PC-3 (cell line): ENCODE measurements at regions not wholly inside any gene's neighbourhood (a gene's known extent, or its start where the extent isn't known, plus 50 kb on each side); places are given as distances from the start of the nearest gene placed in this dataset.
"Not testable (repeated sequence)": the region's sequence is repeated elsewhere in the genome, so short reads cannot be mapped to it uniquely, and the experiment has no call there.

Experiments
- ATAC-seq: fragments of 200-7000 bp; cut with Tn5 transposase; 2 replicates; pipeline ENCODE4 v1.9.1; 2020; ENCODE audit warnings: mild to moderate bottlenecking, moderate library complexity
- BruUV-seq: library from RNA; stranded (reverse); fragments of 400-500 nt; replicated peaks from 2 replicates; lab custom pipeline; 2021; lab: Mats Ljungman, UMichigan
- CTCF ChIA-PET: fragments of 300-600 bp; sonication (Branson Sonifier 250); formaldehyde crosslinking; loops from one replicate; lab custom pipeline; 2022; ENCODE audit warnings: antibody characterized with exemption; lab: Charles Lee
- POLR2A ChIA-PET: fragments of 300-600 bp; sonication (Branson Sonifier 250); formaldehyde crosslinking; loops from one replicate; lab custom pipeline; 2022; ENCODE audit warnings: antibody characterized with exemption; ENCODE audit not compliant: unreplicated experiment; lab: Charles Lee
- DNase-seq: peaks from one replicate; pipeline ENCODE4 v3.0.0-alpha.2; 2015
- H2AFZ ChIP-seq: fragments of 300-600 bp; sonication (generic); 2 replicates; pipeline ENCODE4 v1.6.0; 2016; ENCODE audit warnings: antibody characterized with exemption, low read length
- H3F3A ChIP-seq: fragments of 300-600 bp; sonication (generic); one replicate; pipeline ENCODE4 v1.6.0; 2017; ENCODE audit warnings: antibody characterized with exemption, low read length, control low read depth, mild to moderate bottlenecking; ENCODE audit not compliant: unreplicated experiment
- H3K27ac ChIP-seq: fragments of 300-600 bp; sonication (generic); 2 replicates; pipeline ENCODE4 v1.5.1; 2016; ENCODE audit warnings: mild to moderate bottlenecking, low read length
- H3K27me3 ChIP-seq: fragments of 300-600 bp; sonication (generic); 2 replicates; pipeline ENCODE4 v1.6.1; 2016; ENCODE audit warnings: low read length, mixed read lengths
- H3K36me3 ChIP-seq: fragments of 300-600 bp; sonication (generic); 2 replicates; pipeline ENCODE4 v1.6.1; 2016; ENCODE audit warnings: low read depth, mixed run types, low read length, mixed read lengths
- H3K4me1 ChIP-seq: fragments of 300-600 bp; sonication (generic); 2 replicates; pipeline ENCODE4 v1.5.1; 2016; ENCODE audit warnings: low read length; ENCODE audit not compliant: insufficient read depth
- H3K4me2 ChIP-seq: fragments of 300-600 bp; sonication (generic); 2 replicates; pipeline ENCODE4 v1.6.0; 2016; ENCODE audit warnings: low read length
- H3K4me3 ChIP-seq: fragments of 300-600 bp; sonication (generic); 2 replicates; pipeline ENCODE4 v1.5.1; 2016; ENCODE audit warnings: mild to moderate bottlenecking, low read length, mixed read lengths
- H3K79me2 ChIP-seq: fragments of 300-600 bp; sonication (generic); 2 replicates; pipeline ENCODE4 v1.6.1; 2017; ENCODE audit warnings: low read length, mixed read lengths
- H3K9ac ChIP-seq: fragments of 300-600 bp; sonication (generic); 2 replicates; pipeline ENCODE4 v1.6.0; 2016; ENCODE audit warnings: mild to moderate bottlenecking, low read length
- H3K9me2 ChIP-seq: fragments of 300-600 bp; sonication (generic); replicated peaks from 2 replicates; pipeline ENCODE4 v1.6.1; 2016; ENCODE audit warnings: mixed run types, low read length, mixed read lengths
- H3K9me3 ChIP-seq: fragments of 300-600 bp; sonication (generic); 2 replicates; pipeline ENCODE4 v1.6.1; 2016; ENCODE audit warnings: low read length, mixed read lengths
- H4K20me1 ChIP-seq: fragments of 300-600 bp; sonication (generic); 2 replicates; pipeline ENCODE4 v1.6.1; 2016; ENCODE audit warnings: low read length, mixed read lengths
- CTCF ChIP-seq: fragments of 300-600 bp; sonication (generic); conservative IDR thresholded peaks from 2 replicates; pipeline ENCODE4 v1.5.1; 2017; ENCODE audit warnings: antibody characterized with exemption, low read depth, mild to moderate bottlenecking, low read length
- EZH2 ChIP-seq: fragments of 300-600 bp; sonication (generic); IDR thresholded peaks from one replicate; pipeline ENCODE4 v1.6.1; 2017; ENCODE audit warnings: antibody characterized with exemption, mild to moderate bottlenecking, low read length; ENCODE audit not compliant: unreplicated experiment
- EZH2phosphoT487 ChIP-seq: fragments of 300-600 bp; sonication (generic); IDR thresholded peaks from 2 replicates; pipeline ENCODE4 v1.6.1; 2018; ENCODE audit warnings: mild to moderate bottlenecking, antibody characterized with exemption, low read length, borderline replicate concordance
- intact Hi-C: fragments of 100-400 bp; cut with micrococcal nuclease; formaldehyde crosslinking; loops from 2 replicates; pipeline ENCODE4 v1.9.0; 2023

DNA sequence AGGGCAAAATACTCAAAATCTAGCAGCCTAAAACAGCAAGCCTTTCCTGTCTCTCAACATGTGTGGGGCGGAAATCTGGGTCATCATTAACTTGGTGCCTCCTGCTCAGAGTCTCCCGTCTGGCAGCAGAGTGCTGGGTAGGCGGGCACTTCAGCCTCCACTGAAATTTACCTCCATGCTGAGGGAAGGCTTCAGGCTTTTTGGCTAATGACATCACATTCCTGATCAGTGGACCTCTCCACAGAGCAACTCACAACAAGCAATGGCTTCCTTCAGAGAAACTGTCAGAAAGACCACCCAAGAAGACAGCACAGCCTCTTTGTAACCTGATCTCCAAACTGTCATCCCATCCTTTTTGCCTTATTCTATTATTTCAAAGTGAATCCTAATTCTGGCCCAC, 1109.0 kb downstream of the UQCRFS1 start:
- CTCF ChIA-PET: no interaction called here

GRCh38 chr19:28084659-28085157, 1128.2 kb downstream of the UQCRFS1 start:
- BruUV-seq, H3K27me3 ChIP-seq, H3K9me3 ChIP-seq, H3K4me3 ChIP-seq, intact Hi-C loops, H3K9ac ChIP-seq, H3K4me1 ChIP-seq, ATAC-seq, POLR2A ChIA-PET, CTCF ChIA-PET, DNase-seq, H3K4me2 ChIP-seq, H3K36me3 ChIP-seq, H3F3A ChIP-seq, H3K79me2 ChIP-seq, H3K27ac ChIP-seq, H3K9me2 ChIP-seq, H2AFZ ChIP-seq, H4K20me1 ChIP-seq: not testable (repeated sequence)

More for the DNA sequence above, 1109.0 kb downstream of the UQCRFS1 start:
- Histone ChIP-seq H3K4me1 (no peaks in the 10 kb centered on the region), H3K36me3 (no peaks in the 10 kb centered on the region), H3K79me2 (no peaks in the 10 kb centered on the region), H3F3A (no peaks in the 10 kb centered on the region), H3K9ac (no peak overlapping the region), H3K27ac (no peak overlapping the region), H3K27me3 (no peaks in the 10 kb centered on the region), H2AFZ (no peak overlapping the region), H4K20me1 (no peaks in the 10 kb centered on the region), H3K9me3 (no peaks in the 10 kb centered on the region; the same call in none of the 2 replicates), H3K9me2 (no peaks in the 10 kb centered on the region), H3K4me3 (no peak overlapping the region), H3K4me2 (no peak overlapping the region)
- intact Hi-C loops: no loop called here
- no TSS peak for BruUV-seq
- TF ChIP-seq EZH2phosphoT487 (no peak), CTCF (no peak)
- no peak for DNase-seq
- no peak for ATAC-seq
- POLR2A ChIA-PET: no interaction called here

DNA sequence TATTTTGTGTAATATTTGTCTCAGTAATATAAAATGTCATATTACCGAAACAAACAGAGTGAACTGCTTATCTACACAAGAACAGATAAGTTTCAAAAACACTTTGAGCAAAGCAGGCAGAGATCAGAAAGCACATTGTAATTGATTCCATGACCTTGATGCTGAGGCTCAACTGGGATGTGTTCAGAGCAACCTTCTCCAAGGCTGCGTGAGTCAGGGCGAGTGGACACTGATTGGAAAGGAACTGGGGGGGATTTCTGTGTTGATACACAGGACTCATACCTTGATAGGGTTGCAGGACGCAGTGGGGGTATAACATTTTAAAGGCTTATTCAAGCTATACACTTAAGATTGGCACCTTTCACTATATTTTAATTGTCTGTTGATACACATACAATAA, 1136.3 kb downstream of the UQCRFS1 start:
- POLR2A ChIA-PET: no interaction called here
- intact Hi-C loops: no loop called here
- Histone ChIP-seq H3K27me3 (no peaks in the 10 kb centered on the region), H3K4me2 (no peak overlapping the region), H4K20me1 (no peaks in the 10 kb centered on the region), H3K4me1 (no peaks in the 10 kb centered on the region), H3K9me3 (no peaks in the 10 kb centered on the region), H3K4me3 (no peak overlapping the region), H2AFZ (no peak overlapping the region), H3K9me2 (no peaks in the 10 kb centered on the region), H3K9ac (no peak overlapping the region), H3K36me3 (no peaks in the 10 kb centered on the region), H3K27ac (no peak overlapping the region), H3K79me2 (no peaks in the 10 kb centered on the region), H3F3A (no peaks in the 10 kb centered on the region)
- TF ChIP-seq EZH2 (no peak), CTCF (no peak), EZH2phosphoT487 (no peak)
- CTCF ChIA-PET: no interaction called here
- BruUV-seq: no TSS peak
- ATAC-seq (no peak), DNase-seq (no peak)
